ENCODE measurements at regions not wholly inside any gene's neighbourhood (a gene's known extent, or its start where the extent isn't known, plus 50 kb on each side); places are given as distances from the start of the nearest gene placed in this dataset.

DNA sequence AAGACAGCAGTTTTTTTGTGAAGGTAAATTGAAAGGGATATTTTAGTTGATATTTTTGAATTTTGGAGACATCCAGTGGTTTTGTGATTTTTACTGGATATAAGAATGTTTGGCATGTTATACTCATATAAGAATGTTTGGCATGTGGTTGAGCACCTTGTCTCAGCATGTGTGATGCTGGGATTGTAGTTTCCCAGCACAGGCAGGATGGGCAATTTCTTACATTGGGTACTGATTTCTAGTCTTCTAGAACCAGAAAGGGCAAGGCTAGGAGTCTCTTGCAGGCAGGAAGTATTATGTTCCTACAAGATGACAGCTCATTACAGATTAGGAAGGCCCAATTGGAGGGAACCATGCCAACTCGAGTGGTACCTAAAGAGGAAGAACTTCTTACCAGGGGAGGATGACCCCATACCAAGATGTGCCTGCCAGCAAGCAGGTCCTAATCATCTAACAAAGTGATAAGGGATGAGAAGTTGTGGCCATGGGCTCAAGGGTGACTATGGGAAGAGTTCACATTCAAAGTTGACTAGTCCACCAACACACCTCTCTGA lies 377.8 kb downstream of the UTRN start:
- peaks cover 33% of the 10 kb centered on the region for H4K20me1 ChIP-seq (ENCODE audit: control insufficient read depth, insufficient read depth, low read length, poor library complexity, severe bottlenecking)
- POLR2A ChIA-PET, result interaction anchor here (0.5 kb wide), 1 partner anchor 10 kb away, joined by 3 read pairs; no protein-coding TSS in a partner anchor

GRCh38 chr6:144664281-144664680 lies 379.1 kb downstream of the UTRN start:
- H3K9me3 Mint-ChIP-seq (ENCODE audit: insufficient read depth), result no peaks in the 10 kb centered on the region
- POLR2A ChIA-PET, result no interaction called here
- intact Hi-C loops (cut with micrococcal nuclease), result no loop called here
- ATAC-seq (ENCODE audit: low read depth), result no peak
- peaks cover 63% of the 10 kb centered on the region for H3K4me1 Mint-ChIP-seq
- no peaks in the 10 kb centered on the region for H3K27me3 Mint-ChIP-seq
- TF ChIP-seq EZH2 (IDR thresholded peaks at IDR 0.05; ENCODE audit: borderline replicate concordance, insufficient read depth, low read depth, low read length, poor library complexity, severe bottlenecking), result no peak
- TF ChIP-seq CTCF (IDR thresholded peaks at IDR 0.05), result no peak
- H3K4me3 ChIP-seq (ENCODE audit: control extremely low read depth in 1 of 5, extremely low read depth in 1 of 5, insufficient read depth in 1 of 5, low read depth in 2 of 5, low read length in 4 of 5), result no peak overlapping the region
- H3K27ac ChIP-seq (ENCODE audit: low read length in 2 of 2), result no peak overlapping the region
- H3K36me3 ChIP-seq (replicated peaks in 1 of 2; ENCODE audit: control extremely low read depth in 1 of 2, control insufficient read depth in 1 of 2, extremely low read depth in 1 of 2, insufficient read depth in 2 of 2, low read length in 1 of 2), result peaks cover 0 to 4% of the 10 kb centered on the region in 2 experiments
- CTCF ChIA-PET, result interaction anchor here (0.5 kb wide), 1 partner anchor 15 kb away, joined by 3 read pairs; no protein-coding TSS in a partner anchor
- no peaks in the 10 kb centered on the region for H3K9me3 ChIP-seq (ENCODE audit: control extremely low read depth in 1 of 3, control insufficient read depth in 2 of 3, insufficient read depth in 1 of 3, low read length in 2 of 3)
- H3K4me2 ChIP-seq (replicated peaks; ENCODE audit: low read depth, low read length, poor library complexity, severe bottlenecking), result no peak overlapping the region
- no peak overlapping the region for H2AFZ ChIP-seq (ENCODE audit: insufficient read depth, low read depth, low read length, poor library complexity, severe bottlenecking)
- no CpG with 5 or more reads among the region's 4 CpGs for WGBS (ENCODE audit: insufficient coverage)
- H3K27ac Mint-ChIP-seq, result no peak overlapping the region
- H3K9ac ChIP-seq (ENCODE audit: low read length), result no peak overlapping the region
- H4K20me1 ChIP-seq (ENCODE audit: control insufficient read depth, insufficient read depth, low read length, poor library complexity, severe bottlenecking), result peaks cover 41% of the 10 kb centered on the region
- no peak for DNase-seq
- peaks cover 84% of the 10 kb centered on the region for H3K79me2 ChIP-seq (ENCODE audit: control insufficient read depth, insufficient read depth, low read length)
- H3K27me3 ChIP-seq (replicated peaks in 1 of 4; ENCODE audit: control extremely low read depth in 1 of 4, control insufficient read depth in 3 of 4, insufficient read depth in 4 of 4, low read length in 3 of 4), result no peaks in the 10 kb centered on the region
- peaks cover 35 to 38% of the 10 kb centered on the region in 2 donors for H3K4me1 ChIP-seq (ENCODE audit: control insufficient read depth in 2 of 2, insufficient read depth in 2 of 2, low read length in 2 of 2)
- H3K4me3 Mint-ChIP-seq, result no peak overlapping the region

More for the DNA sequence above, 377.8 kb downstream of the UTRN start:
- H3K9me3 Mint-ChIP-seq (ENCODE audit: insufficient read depth), result no peaks in the 10 kb centered on the region
- peaks cover 72% of the 10 kb centered on the region for H3K4me1 Mint-ChIP-seq
- DNase-seq (no peak), ATAC-seq (ENCODE audit: low read depth) (no peak)
- no peak overlapping the region for H3K4me2 ChIP-seq (replicated peaks; ENCODE audit: low read depth, low read length, poor library complexity, severe bottlenecking)
- no peak overlapping the region for H3K4me3 ChIP-seq (ENCODE audit: control extremely low read depth in 1 of 5, extremely low read depth in 1 of 5, insufficient read depth in 1 of 5, low read depth in 2 of 5, low read length in 4 of 5)
- H3K36me3 ChIP-seq (replicated peaks in 1 of 2; ENCODE audit: control extremely low read depth in 1 of 2, control insufficient read depth in 1 of 2, extremely low read depth in 1 of 2, insufficient read depth in 2 of 2, low read length in 1 of 2), result peaks cover 0 to 4% of the 10 kb centered on the region in 2 experiments
- no peaks in the 10 kb centered on the region for H3K27me3 ChIP-seq (replicated peaks in 1 of 4; ENCODE audit: control extremely low read depth in 1 of 4, control insufficient read depth in 3 of 4, insufficient read depth in 4 of 4, low read length in 3 of 4)
- H3K9me3 ChIP-seq (ENCODE audit: control extremely low read depth in 1 of 3, control insufficient read depth in 2 of 3, insufficient read depth in 1 of 3, low read length in 2 of 3), result no peaks in the 10 kb centered on the region
- no CpG with 5 or more reads among the region's 1 CpG for WGBS (ENCODE audit: insufficient coverage)
- intact Hi-C loops (cut with micrococcal nuclease), result no loop called here
- CTCF ChIA-PET, result no interaction called here
- no peak overlapping the region for H2AFZ ChIP-seq (ENCODE audit: insufficient read depth, low read depth, low read length, poor library complexity, severe bottlenecking)
- peaks cover 77% of the 10 kb centered on the region for H3K79me2 ChIP-seq (ENCODE audit: control insufficient read depth, insufficient read depth, low read length)
- H3K27ac Mint-ChIP-seq, result peak overlapping the region; percentile 12
- H3K4me3 Mint-ChIP-seq, result no peak overlapping the region
- H3K9ac ChIP-seq (ENCODE audit: low read length), result no peak overlapping the region
- H3K27me3 Mint-ChIP-seq, result no peaks in the 10 kb centered on the region
- H3K27ac ChIP-seq (ENCODE audit: low read length in 2 of 2), result no peak overlapping the region
- no peak for TF ChIP-seq CTCF (IDR thresholded peaks at IDR 0.05)
- no peak for TF ChIP-seq EZH2 (IDR thresholded peaks at IDR 0.05; ENCODE audit: borderline replicate concordance, insufficient read depth, low read depth, low read length, poor library complexity, severe bottlenecking)
- peaks cover 40 to 50% of the 10 kb centered on the region in 2 donors for H3K4me1 ChIP-seq (ENCODE audit: control insufficient read depth in 2 of 2, insufficient read depth in 2 of 2, low read length in 2 of 2)
